Pancreas (tissue), 10 donors: ENCODE measurements at regions not wholly inside any gene's neighbourhood (a gene's known extent, or its start where the extent isn't known, plus 50 kb on each side); places are given as distances from the start of the nearest gene placed in this dataset.
A peak's percentile ranks its signal among the peaks of the same experiment; 100 is the strongest.

Experiments
- ATAC-seq, 4 donors: fragments of 200-7000 bp; cut with Tn5 transposase; one replicate each; pipeline versions ENCODE4 v1.8.0 to v1.9.1; 2020; ENCODE audit warnings: mild to moderate bottlenecking in 4 of 4, moderate library complexity in 4 of 4
- DNase-seq, 6 donors: peaks; one replicate each; pipeline ENCODE4 v3.0.0-alpha.2; 2020
- FAIRE-seq: peaks from 2 replicates; lab custom pipeline; 2012; peaks lifted over from hg19 to GRCh38; lab: Jason Lieb, UNC
- H3K27ac ChIP-seq, 4 donors: fragments of 200-600 bp; sonication (generic); 1 replicate in 3 of 4; 2 replicates in 1 of 4; pipeline versions ENCODE4 v1.5.0 to v1.8.0; 2020
- H3K27me3 ChIP-seq, 4 donors: fragments of 200-600 bp; one replicate each; pipeline ENCODE4 v1.8.0; 2021
- H3K36me3 ChIP-seq, 3 donors: fragments of 200-600 bp; sonication (generic) in 1 of 3; one replicate each; pipeline versions ENCODE4 v1.5.0 to v1.8.0; 2020 to 2021
- H3K4me1 ChIP-seq, 3 donors: fragments of 200-600 bp; one replicate each; pipeline ENCODE4 v1.8.0; 2021
- H3K4me3 ChIP-seq, 4 donors: fragments of 200-600 bp; sonication (generic) in 2 of 4; one replicate each; pipeline versions ENCODE4 v1.5.0 to v1.8.0; 2020 to 2021
- H3K9me3 ChIP-seq, 4 donors: fragments of 200-600 bp; one replicate each; pipeline ENCODE4 v1.8.0; 2021
- CTCF ChIP-seq, 4 donors: fragments of 200-600 bp; sonication (generic) in 3 of 4; IDR thresholded peaks; one replicate each; pipeline versions ENCODE4 v1.5.0 to v1.8.0; 2021; ENCODE audit warnings: antibody characterized with exemption in 4 of 4
- WGBS, 2 donors: extraction: QIAGEN DNeasy Blood & Tissue Kit; methylation state at CpG; one replicate each; pipeline ENCODE4 v1.1.7; 2013; 5-methylcytosine and 5-hydroxymethylcytosine counted together
- intact Hi-C, 3 donors: fragments of 100-400 bp; cut with DNase I; formaldehyde crosslinking; loops; one replicate each; pipeline versions ENCODE4 v1.11.1 to v1.14.2; 2022
- donor health status: healthy with polysubstance abuse.
- donor health status: DM: no; HTN: no; CAD: no; lungs with moderate emphysema.
- donor health status: DM: no; HTN: no; CAD: no.
- donor health status: control.
- donor health status: control.
- donor health status: Bipolar disorder and iron deficiency.
- donor health status: DM: yes; HTN: yes; CAD: no.
- donor health status: DM: no; HTN: no; CAD: no.
- donor health status: DM: no; HTN: no; CAD: no.
- donor health status: DM: yes; HTN: yes; CAD: no.

- ATAC-seq: no peak
- no peak for FAIRE-seq
- no peak for TF ChIP-seq CTCF (IDR thresholded peaks at IDR 0.05)
Measured at GRCh38 chr17:13400491-13400890, 201.2 kb downstream of the HS3ST3A1 start.

GRCh38 chr17:13398853-13399252 is 202.9 kb downstream of the HS3ST3A1 start:
- WGBS, 2 donors: 55 to 65% methylated on average over 1 of the region's 1 CpG
- ATAC-seq (no peak), FAIRE-seq (no peak), DNase-seq (no peak)
- H3K9me3 ChIP-seq: no peaks in the 10 kb centered on the region
- no peak overlapping the region for H3K4me3 ChIP-seq
- intact Hi-C loops: no loop called here
- H3K27ac ChIP-seq: no peak overlapping the region
- TF ChIP-seq CTCF (IDR thresholded peaks at IDR 0.05): no peak
- no peaks in the 10 kb centered on the region for H3K27me3 ChIP-seq
- no peaks in the 10 kb centered on the region for H3K36me3 ChIP-seq
- H3K4me1 ChIP-seq: no peaks in the 10 kb centered on the region

More at GRCh38 chr17:13400491-13400890, 201.2 kb downstream of the HS3ST3A1 start:
- H3K36me3 ChIP-seq: no peaks in the 10 kb centered on the region
- H3K9me3 ChIP-seq: no peaks in the 10 kb centered on the region
- no peaks in the 10 kb centered on the region for H3K27me3 ChIP-seq
- no peak overlapping the region for H3K27ac ChIP-seq
- H3K4me1 ChIP-seq: no peaks in the 10 kb centered on the region
- intact Hi-C loops: no loop called here
- 59 to 77% methylated on average over 2 of the region's 2 CpGs for WGBS, 2 donors
- no peak overlapping the region for H3K4me3 ChIP-seq
- DNase-seq: no peak

- no peak overlapping the region for H3K27ac ChIP-seq
- FAIRE-seq: no peak
- H3K9me3 ChIP-seq: no peaks in the 10 kb centered on the region
- 88 to 91% methylated on average over 1 of the region's 1 CpG for WGBS, 2 donors
- no peak overlapping the region for H3K4me3 ChIP-seq
- no peaks in the 10 kb centered on the region for H3K27me3 ChIP-seq
- no peaks in the 10 kb centered on the region for H3K4me1 ChIP-seq
- no peak for DNase-seq
- no peak for TF ChIP-seq CTCF (IDR thresholded peaks at IDR 0.05)
- intact Hi-C loops: no loop called here
- H3K36me3 ChIP-seq: no peaks in the 10 kb centered on the region
- no peak for ATAC-seq
Measured at GRCh38 chr17:13398091-13398490, 203.6 kb downstream of the HS3ST3A1 start.

- no peaks in the 10 kb centered on the region for H3K27me3 ChIP-seq
- intact Hi-C loops: no loop called here
- no peak for TF ChIP-seq CTCF (IDR thresholded peaks at IDR 0.05)
- ATAC-seq (peak in 1 of 4 donors; percentile 22), FAIRE-seq (no peak), DNase-seq (no peak)
- H3K4me1 ChIP-seq: no peaks in the 10 kb centered on the region
- H3K27ac ChIP-seq: no peak overlapping the region
- no peak overlapping the region for H3K4me3 ChIP-seq
- no peaks in the 10 kb centered on the region for H3K9me3 ChIP-seq
- H3K36me3 ChIP-seq: no peaks in the 10 kb centered on the region
- WGBS, 2 donors: 80 to 85% methylated on average over 1 of the region's 1 CpG
Measured at GRCh38 chr17:13395862-13396261, 205.9 kb downstream of the HS3ST3A1 start.

GRCh38 chr17:13395346-13395745 is 206.4 kb downstream of the HS3ST3A1 start:
- no peak for TF ChIP-seq CTCF (IDR thresholded peaks at IDR 0.05)
- no peaks in the 10 kb centered on the region for H3K9me3 ChIP-seq
- 82 to 86% methylated on average over 8 of the region's 8 CpGs for WGBS, 2 donors
- no peak for FAIRE-seq
- no peak overlapping the region for H3K4me3 ChIP-seq
- no peak for DNase-seq
- H3K36me3 ChIP-seq: no peaks in the 10 kb centered on the region
- intact Hi-C loops: no loop called here
- no peak for ATAC-seq
- no peaks in the 10 kb centered on the region for H3K27me3 ChIP-seq
- no peaks in the 10 kb centered on the region for H3K4me1 ChIP-seq
- H3K27ac ChIP-seq: no peak overlapping the region
